ENCODE measurements at regions not wholly inside any gene's neighbourhood (a gene's known extent, or its start where the extent isn't known, plus 50 kb on each side); places are given as distances from the start of the nearest gene placed in this dataset.

GRCh38 chr3:56864090-56864489 is 62.3 kb upstream of the ARHGEF3 start:
- no peak for DNase-seq (ENCODE audit: low spot score)

GRCh38 chr3:56862352-56863062 is 60.8 kb upstream of the ARHGEF3 start:
- DNase-seq (ENCODE audit: low spot score), result peak; percentile 53

GRCh38 chr3:56861511-56861910 is 59.8 kb upstream of the ARHGEF3 start:
- no peak for DNase-seq (ENCODE audit: low spot score)

GRCh38 chr3:56860939-56861338 is 59.2 kb upstream of the ARHGEF3 start:
- DNase-seq (ENCODE audit: low spot score), result no peak

GRCh38 chr3:56860351-56860750 is 58.6 kb upstream of the ARHGEF3 start:
- no peak for DNase-seq (ENCODE audit: low spot score)

- no peak for DNase-seq (ENCODE audit: low spot score)
Measured at GRCh38 chr3:56858331-56858730, 56.6 kb upstream of the ARHGEF3 start.

- DNase-seq (ENCODE audit: low spot score), result no peak
Measured at GRCh38 chr3:56857178-56857577, 55.4 kb upstream of the ARHGEF3 start.

- no peak for DNase-seq (ENCODE audit: low spot score)
Measured at GRCh38 chr3:56856752-56857151, 55.0 kb upstream of the ARHGEF3 start.

GRCh38 chr3:56855856-56856512 is 54.2 kb upstream of the ARHGEF3 start:
- DNase-seq (ENCODE audit: low spot score), result peak; percentile 18

GRCh38 chr3:56854856-56855611 is 53.3 kb upstream of the ARHGEF3 start:
- DNase-seq (ENCODE audit: low spot score), result no peak

- DNase-seq (ENCODE audit: low spot score), result no peak
Measured at GRCh38 chr3:56851966-56852884, 50.5 kb upstream of the ARHGEF3 start.

Measured in GM03348 (cell line).